ENCODE measurements at regions not wholly inside any gene's neighbourhood (a gene's known extent, or its start where the extent isn't known, plus 50 kb on each side); places are given as distances from the start of the nearest gene placed in this dataset.
A peak's percentile ranks its signal among the peaks of the same experiment; 100 is the strongest.

- Histone ChIP-seq H3K9me3 (ENCODE audit: control insufficient read depth in 1 of 2, low read length in 2 of 2) (no peaks in the 10 kb centered on the region), H3K4me1 (ENCODE audit: control insufficient read depth in 1 of 2, insufficient read depth in 2 of 2, low read length in 2 of 2) (no peaks in the 10 kb centered on the region), H3K4me3 (ENCODE audit: low read depth in 1 of 2, low read length in 2 of 2) (no peak overlapping the region), H3K27me3 (ENCODE audit: low read depth, low read length) (no peaks in the 10 kb centered on the region), H3K27ac (ENCODE audit: low read length) (no peak overlapping the region), H3K36me3 (ENCODE audit: control insufficient read depth in 1 of 2, insufficient read depth in 2 of 2, low read length in 2 of 2) (no peaks in the 10 kb centered on the region)
These were observed 183.7 kb downstream of the INO80D start for GRCh38 chr2:205902041-205902899.

- H3K9me3 ChIP-seq (ENCODE audit: control insufficient read depth in 1 of 2, low read length in 2 of 2), result no peaks in the 10 kb centered on the region
- H3K4me3 ChIP-seq (ENCODE audit: low read depth in 1 of 2, low read length in 2 of 2), result no peak overlapping the region
- H3K27me3 ChIP-seq (ENCODE audit: low read depth, low read length), result no peaks in the 10 kb centered on the region
- no peaks in the 10 kb centered on the region for H3K36me3 ChIP-seq (ENCODE audit: control insufficient read depth in 1 of 2, insufficient read depth in 2 of 2, low read length in 2 of 2)
- H3K4me1 ChIP-seq (ENCODE audit: control insufficient read depth in 1 of 2, insufficient read depth in 2 of 2, low read length in 2 of 2), result no peaks in the 10 kb centered on the region
- no peak overlapping the region for H3K27ac ChIP-seq (ENCODE audit: low read length)
These were observed 184.5 kb downstream of the INO80D start for GRCh38 chr2:205901491-205901890.

GRCh38 chr2:205898744-205899143 lies 187.2 kb downstream of the INO80D start:
- H3K27me3 ChIP-seq (ENCODE audit: low read depth, low read length), result no peaks in the 10 kb centered on the region
- H3K36me3 ChIP-seq (ENCODE audit: control insufficient read depth in 1 of 2, insufficient read depth in 2 of 2, low read length in 2 of 2), result no peaks in the 10 kb centered on the region
- H3K4me3 ChIP-seq (ENCODE audit: low read depth in 1 of 2, low read length in 2 of 2), result no peak overlapping the region
- no peaks in the 10 kb centered on the region for H3K9me3 ChIP-seq (ENCODE audit: control insufficient read depth in 1 of 2, low read length in 2 of 2)
- no peaks in the 10 kb centered on the region for H3K4me1 ChIP-seq (ENCODE audit: control insufficient read depth in 1 of 2, insufficient read depth in 2 of 2, low read length in 2 of 2)
- no peak overlapping the region for H3K27ac ChIP-seq (ENCODE audit: low read length)

- no peaks in the 10 kb centered on the region for H3K27me3 ChIP-seq (ENCODE audit: low read depth, low read length)
- H3K27ac ChIP-seq (ENCODE audit: low read length), result no peak overlapping the region
- H3K4me1 ChIP-seq (ENCODE audit: control insufficient read depth in 1 of 2, insufficient read depth in 2 of 2, low read length in 2 of 2), result peaks cover 0 to 10% of the 10 kb centered on the region in 2 donors
- no peaks in the 10 kb centered on the region for H3K36me3 ChIP-seq (ENCODE audit: control insufficient read depth in 1 of 2, insufficient read depth in 2 of 2, low read length in 2 of 2)
- no peak overlapping the region for H3K4me3 ChIP-seq (ENCODE audit: low read depth in 1 of 2, low read length in 2 of 2)
- no peaks in the 10 kb centered on the region for H3K9me3 ChIP-seq (ENCODE audit: control insufficient read depth in 1 of 2, low read length in 2 of 2)
These were observed 189.9 kb downstream of the INO80D start for GRCh38 chr2:205895981-205896655.

GRCh38 chr2:205892665-205893259 lies 193.2 kb downstream of the INO80D start:
- Histone ChIP-seq H3K4me1 (ENCODE audit: control insufficient read depth in 1 of 2, insufficient read depth in 2 of 2, low read length in 2 of 2) (peaks cover 0 to 15% of the 10 kb centered on the region in 2 donors), H3K27ac (ENCODE audit: low read length) (no peak overlapping the region), H3K9me3 (ENCODE audit: control insufficient read depth in 1 of 2, low read length in 2 of 2) (no peaks in the 10 kb centered on the region), H3K4me3 (ENCODE audit: low read depth in 1 of 2, low read length in 2 of 2) (peak overlapping the region in 1 of 2 donors; percentile 22), H3K27me3 (ENCODE audit: low read depth, low read length) (no peaks in the 10 kb centered on the region), H3K36me3 (ENCODE audit: control insufficient read depth in 1 of 2, insufficient read depth in 2 of 2, low read length in 2 of 2) (no peaks in the 10 kb centered on the region)

GRCh38 chr2:205892251-205892655 lies 193.7 kb downstream of the INO80D start:
- Histone ChIP-seq H3K4me1 (ENCODE audit: control insufficient read depth in 1 of 2, insufficient read depth in 2 of 2, low read length in 2 of 2) (peaks cover 0 to 17% of the 10 kb centered on the region in 2 donors), H3K27ac (ENCODE audit: low read length) (no peak overlapping the region), H3K27me3 (ENCODE audit: low read depth, low read length) (no peaks in the 10 kb centered on the region), H3K36me3 (ENCODE audit: control insufficient read depth in 1 of 2, insufficient read depth in 2 of 2, low read length in 2 of 2) (no peaks in the 10 kb centered on the region), H3K9me3 (ENCODE audit: control insufficient read depth in 1 of 2, low read length in 2 of 2) (no peaks in the 10 kb centered on the region), H3K4me3 (ENCODE audit: low read depth in 1 of 2, low read length in 2 of 2) (peak overlapping the region in 1 of 2 donors; percentile 22)

GRCh38 chr2:205889114-205889513 lies 196.9 kb downstream of the INO80D start:
- Histone ChIP-seq H3K36me3 (ENCODE audit: control insufficient read depth in 1 of 2, insufficient read depth in 2 of 2, low read length in 2 of 2) (no peaks in the 10 kb centered on the region), H3K27me3 (ENCODE audit: low read depth, low read length) (no peaks in the 10 kb centered on the region), H3K4me1 (ENCODE audit: control insufficient read depth in 1 of 2, insufficient read depth in 2 of 2, low read length in 2 of 2) (peaks cover 0 to 17% of the 10 kb centered on the region in 2 donors), H3K27ac (ENCODE audit: low read length) (no peak overlapping the region), H3K9me3 (ENCODE audit: control insufficient read depth in 1 of 2, low read length in 2 of 2) (no peaks in the 10 kb centered on the region), H3K4me3 (ENCODE audit: low read depth in 1 of 2, low read length in 2 of 2) (no peak overlapping the region)

GRCh38 chr2:205887637-205888036 lies 198.3 kb downstream of the INO80D start:
- no peaks in the 10 kb centered on the region for H3K36me3 ChIP-seq (ENCODE audit: control insufficient read depth in 1 of 2, insufficient read depth in 2 of 2, low read length in 2 of 2)
- peaks cover 0 to 25% of the 10 kb centered on the region in 2 donors for H3K4me1 ChIP-seq (ENCODE audit: control insufficient read depth in 1 of 2, insufficient read depth in 2 of 2, low read length in 2 of 2)
- no peak overlapping the region for H3K4me3 ChIP-seq (ENCODE audit: low read depth in 1 of 2, low read length in 2 of 2)
- no peaks in the 10 kb centered on the region for H3K27me3 ChIP-seq (ENCODE audit: low read depth, low read length)
- no peaks in the 10 kb centered on the region for H3K9me3 ChIP-seq (ENCODE audit: control insufficient read depth in 1 of 2, low read length in 2 of 2)
- no peak overlapping the region for H3K27ac ChIP-seq (ENCODE audit: low read length)

- no peaks in the 10 kb centered on the region for H3K27me3 ChIP-seq (ENCODE audit: low read depth, low read length)
- H3K4me3 ChIP-seq (ENCODE audit: low read depth in 1 of 2, low read length in 2 of 2), result no peak overlapping the region
- peaks cover 0 to 18% of the 10 kb centered on the region in 2 donors for H3K4me1 ChIP-seq (ENCODE audit: control insufficient read depth in 1 of 2, insufficient read depth in 2 of 2, low read length in 2 of 2)
- no peak overlapping the region for H3K27ac ChIP-seq (ENCODE audit: low read length)
- H3K9me3 ChIP-seq (ENCODE audit: control insufficient read depth in 1 of 2, low read length in 2 of 2), result no peaks in the 10 kb centered on the region
- no peaks in the 10 kb centered on the region for H3K36me3 ChIP-seq (ENCODE audit: control insufficient read depth in 1 of 2, insufficient read depth in 2 of 2, low read length in 2 of 2)
These were observed 200.4 kb downstream of the INO80D start for GRCh38 chr2:205885492-205886099.

GRCh38 chr2:205883965-205884364 lies 201.7 kb downstream of the NRP2 start:
- no peak overlapping the region for H3K4me3 ChIP-seq (ENCODE audit: low read depth in 1 of 2, low read length in 2 of 2)
- peaks cover 0 to 18% of the 10 kb centered on the region in 2 donors for H3K4me1 ChIP-seq (ENCODE audit: control insufficient read depth in 1 of 2, insufficient read depth in 2 of 2, low read length in 2 of 2)
- no peaks in the 10 kb centered on the region for H3K36me3 ChIP-seq (ENCODE audit: control insufficient read depth in 1 of 2, insufficient read depth in 2 of 2, low read length in 2 of 2)
- H3K27ac ChIP-seq (ENCODE audit: low read length), result no peak overlapping the region
- H3K27me3 ChIP-seq (ENCODE audit: low read depth, low read length), result no peaks in the 10 kb centered on the region
- no peaks in the 10 kb centered on the region for H3K9me3 ChIP-seq (ENCODE audit: control insufficient read depth in 1 of 2, low read length in 2 of 2)

GRCh38 chr2:205882806-205883425 lies 200.6 kb downstream of the NRP2 start:
- no peaks in the 10 kb centered on the region for H3K36me3 ChIP-seq (ENCODE audit: control insufficient read depth in 1 of 2, insufficient read depth in 2 of 2, low read length in 2 of 2)
- H3K4me1 ChIP-seq (ENCODE audit: control insufficient read depth in 1 of 2, insufficient read depth in 2 of 2, low read length in 2 of 2), result peaks cover 0 to 15% of the 10 kb centered on the region in 2 donors
- H3K9me3 ChIP-seq (ENCODE audit: control insufficient read depth in 1 of 2, low read length in 2 of 2), result no peaks in the 10 kb centered on the region
- H3K27me3 ChIP-seq (ENCODE audit: low read depth, low read length), result no peaks in the 10 kb centered on the region
- H3K27ac ChIP-seq (ENCODE audit: low read length), result no peak overlapping the region
- H3K4me3 ChIP-seq (ENCODE audit: low read depth in 1 of 2, low read length in 2 of 2), result no peak overlapping the region

All from muscle layer of duodenum (tissue), 2 donors.